ENCODE measurements at regions not wholly inside any gene's neighbourhood (a gene's known extent, or its start where the extent isn't known, plus 50 kb on each side); places are given as distances from the start of the nearest gene placed in this dataset.

DNA sequence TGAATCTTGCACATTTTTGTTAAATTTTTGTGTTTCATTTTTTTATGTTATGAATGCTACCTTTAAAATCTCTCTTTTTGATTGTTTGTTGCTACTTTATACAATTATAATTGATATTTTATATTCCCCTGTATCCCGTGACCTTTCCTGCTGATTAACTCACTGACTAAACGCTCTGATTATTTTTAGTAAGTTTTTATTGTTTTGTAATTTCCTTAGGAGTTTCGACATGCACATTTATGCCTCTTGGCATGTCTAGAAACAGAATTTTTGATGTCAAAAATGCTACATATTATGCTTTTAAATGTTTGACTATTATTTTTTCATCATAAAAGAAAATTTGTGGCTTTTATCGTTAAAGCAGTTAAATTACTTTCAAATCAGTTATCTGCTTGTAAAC, 1131.6 kb upstream of the TMEFF2 start:
- Mint-ChIP-seq H3K27me3 (no peaks in the 10 kb centered on the region), H3K9me3 (ENCODE audit: insufficient read depth) (no peaks in the 10 kb centered on the region), H3K27ac (no peak overlapping the region), H3K4me1 (no peaks in the 10 kb centered on the region), H3K4me3 (no peak overlapping the region)
- Histone ChIP-seq H2AFZ (ENCODE audit: insufficient read depth, low read depth, low read length, poor library complexity, severe bottlenecking) (no peak overlapping the region), H3K4me3 (ENCODE audit: control extremely low read depth in 1 of 5, extremely low read depth in 1 of 5, insufficient read depth in 1 of 5, low read depth in 2 of 5, low read length in 4 of 5) (no peak overlapping the region), H3K4me2 (replicated peaks; ENCODE audit: low read depth, low read length, poor library complexity, severe bottlenecking) (no peak overlapping the region), H3K9ac (ENCODE audit: low read length) (no peak overlapping the region), H3K27ac (ENCODE audit: low read length in 2 of 2) (no peak overlapping the region), H3K9me3 (ENCODE audit: control extremely low read depth in 1 of 3, control insufficient read depth in 2 of 3, insufficient read depth in 1 of 3, low read length in 2 of 3) (no peaks in the 10 kb centered on the region), H3K27me3 (replicated peaks in 1 of 4; ENCODE audit: control extremely low read depth in 1 of 4, control insufficient read depth in 3 of 4, insufficient read depth in 4 of 4, low read length in 3 of 4) (no peaks in the 10 kb centered on the region), H3K36me3 (replicated peaks in 1 of 2; ENCODE audit: control extremely low read depth in 1 of 2, control insufficient read depth in 1 of 2, extremely low read depth in 1 of 2, insufficient read depth in 2 of 2, low read length in 1 of 2) (no peaks in the 10 kb centered on the region), H3K4me1 (ENCODE audit: control insufficient read depth in 2 of 2, insufficient read depth in 2 of 2, low read length in 2 of 2) (peaks cover 0 to under 1% of the 10 kb centered on the region in 2 donors), H4K20me1 (ENCODE audit: control insufficient read depth, insufficient read depth, low read length, poor library complexity, severe bottlenecking) (no peaks in the 10 kb centered on the region), H3K79me2 (ENCODE audit: control insufficient read depth, insufficient read depth, low read length) (no peaks in the 10 kb centered on the region)
- TF ChIP-seq CTCF (IDR thresholded peaks at IDR 0.05) (no peak), EZH2 (IDR thresholded peaks at IDR 0.05; ENCODE audit: borderline replicate concordance, insufficient read depth, low read depth, low read length, poor library complexity, severe bottlenecking) (no peak)
- no peak for ATAC-seq (ENCODE audit: low read depth)
- ChIA-PET CTCF (no interaction called here), POLR2A (no interaction called here)
- intact Hi-C loops (cut with micrococcal nuclease) = no loop called here
- no CpG with 5 or more reads among the region's 4 CpGs for WGBS (ENCODE audit: insufficient coverage)
- DNase-seq = no peak

GRCh38 chr2:193315428-193316091, 1120.8 kb upstream of the TMEFF2 start:
- H3K9me3 ChIP-seq (ENCODE audit: control extremely low read depth in 1 of 3, control insufficient read depth in 2 of 3, insufficient read depth in 1 of 3, low read length in 2 of 3) = no peaks in the 10 kb centered on the region
- intact Hi-C loops (cut with micrococcal nuclease) = no loop called here
- Mint-ChIP-seq H3K27me3 (no peaks in the 10 kb centered on the region), H3K4me3 (no peak overlapping the region), H3K4me1 (peaks cover 13% of the 10 kb centered on the region), H3K9me3 (ENCODE audit: insufficient read depth) (no peaks in the 10 kb centered on the region), H3K27ac (no peak overlapping the region)
- H3K9ac ChIP-seq (ENCODE audit: low read length) = no peak overlapping the region
- ATAC-seq (ENCODE audit: low read depth) (no peak), DNase-seq (no peak)
- no peaks in the 10 kb centered on the region for H3K36me3 ChIP-seq (replicated peaks in 1 of 2; ENCODE audit: control extremely low read depth in 1 of 2, control insufficient read depth in 1 of 2, extremely low read depth in 1 of 2, insufficient read depth in 2 of 2, low read length in 1 of 2)
- CTCF ChIA-PET = no interaction called here
- H3K27me3 ChIP-seq (replicated peaks in 1 of 4; ENCODE audit: control extremely low read depth in 1 of 4, control insufficient read depth in 3 of 4, insufficient read depth in 4 of 4, low read length in 3 of 4) = no peaks in the 10 kb centered on the region
- H3K4me3 ChIP-seq (ENCODE audit: control extremely low read depth in 1 of 5, extremely low read depth in 1 of 5, insufficient read depth in 1 of 5, low read depth in 2 of 5, low read length in 4 of 5) = no peak overlapping the region
- H3K27ac ChIP-seq (ENCODE audit: low read length in 2 of 2) = peak overlapping the region in 1 of 2 donors; percentile 4
- POLR2A ChIA-PET = no interaction called here
- TF ChIP-seq EZH2 (IDR thresholded peaks at IDR 0.05; ENCODE audit: borderline replicate concordance, insufficient read depth, low read depth, low read length, poor library complexity, severe bottlenecking) = no peak
- no peak for TF ChIP-seq CTCF (IDR thresholded peaks at IDR 0.05)
- H3K4me2 ChIP-seq (replicated peaks; ENCODE audit: low read depth, low read length, poor library complexity, severe bottlenecking) = peak overlapping the region; percentile 7
- no peak overlapping the region for H2AFZ ChIP-seq (ENCODE audit: insufficient read depth, low read depth, low read length, poor library complexity, severe bottlenecking)
- no peaks in the 10 kb centered on the region for H3K79me2 ChIP-seq (ENCODE audit: control insufficient read depth, insufficient read depth, low read length)
- WGBS (ENCODE audit: insufficient coverage) = no CpG with 5 or more reads among the region's 1 CpG
- peaks cover 0 to 10% of the 10 kb centered on the region in 2 donors for H3K4me1 ChIP-seq (ENCODE audit: control insufficient read depth in 2 of 2, insufficient read depth in 2 of 2, low read length in 2 of 2)
- H4K20me1 ChIP-seq (ENCODE audit: control insufficient read depth, insufficient read depth, low read length, poor library complexity, severe bottlenecking) = no peaks in the 10 kb centered on the region

Data from B cell (primary cell).